Ovary (tissue), 7 donors: ENCODE measurements at regions not wholly inside any gene's neighbourhood (a gene's known extent, or its start where the extent isn't known, plus 50 kb on each side); places are given as distances from the start of the nearest gene placed in this dataset.

Experiments
- DNase-seq, 5 donors: peaks; one replicate each; pipeline ENCODE4 v3.0.0-alpha.2; 2019 to 2020
- H3K27ac ChIP-seq, 2 donors: fragments of 200-600 bp; one replicate each; pipeline versions ENCODE4 v1.5.1 to v1.8.0; 2019 to 2022
- H3K27me3 ChIP-seq: fragments of 200-600 bp; one replicate; pipeline ENCODE4 v1.8.0; 2022
- H3K36me3 ChIP-seq: fragments of 200-600 bp; sonication (generic); one replicate; pipeline ENCODE4 v1.5.1; 2019
- H3K4me1 ChIP-seq: one replicate; pipeline ENCODE4 v1.8.1; 2013; ENCODE audit warnings: mild to moderate bottlenecking, moderate library complexity; ENCODE audit not compliant: insufficient read depth
- H3K4me3 ChIP-seq: fragments of 200-600 bp; sonication (generic); one replicate; pipeline ENCODE4 v1.5.1; 2017
- H3K9me3 ChIP-seq, 2 donors: fragments of 200-600 bp in 1 of 2; sonication (generic) in 1 of 2; one replicate each; pipeline versions ENCODE4 v1.5.1 to v1.8.1; 2013 to 2019; ENCODE audit warnings: mild to moderate bottlenecking in 1 of 2, moderate library complexity in 1 of 2
- EP300 ChIP-seq: sonication (generic); formaldehyde crosslinking; IDR thresholded peaks from one replicate; pipeline ENCODE4 v1.6.1; 2017; ENCODE audit warnings: antibody characterized with exemption
- POLR2A ChIP-seq: fragments of 450-650 bp; IDR thresholded peaks from one replicate; pipeline ENCODE4 v1.6.1; 2017; ENCODE audit warnings: antibody characterized with exemption, mild to moderate bottlenecking, moderate library complexity
- WGBS, 3 donors: extraction: QIAGEN DNeasy Blood & Tissue Kit in 1 of 3; methylation state at CpG; one replicate each; pipeline versions ENCODE4 v1.1.5 to v1.1.7; 2013 to 2017; 5-methylcytosine and 5-hydroxymethylcytosine counted together
- intact Hi-C, 4 donors: fragments of 100-400 bp; cut with DNase I; formaldehyde crosslinking; loops; one replicate each; pipeline versions ENCODE4 v1.11.0 to v1.15.1; 2022 to 2023
- TF ChIP-seq, protein P1 (sequence below), 3 donors: fragments of 450-650 bp in 2 of 3; fragments of 200-600 bp in 1 of 3; IDR thresholded peaks; one replicate each; pipeline versions ENCODE4 v1.5.1 to v1.8.0; 2016 to 2022; ENCODE audit warnings: antibody characterized with exemption in 3 of 3, mild to moderate bottlenecking in 1 of 3
- donor health status: DM: no; HTN: no; CAD: no; lungs with moderate emphysema.
- donor health status: DM: no; HTN: no; CAD: no.
- donor health status: Bipolar disorder and iron deficiency.
- donor health status: DM: no; HTN: no; CAD: no.
- donor health status: DM: yes; HTN: yes; CAD: no.

DNA sequence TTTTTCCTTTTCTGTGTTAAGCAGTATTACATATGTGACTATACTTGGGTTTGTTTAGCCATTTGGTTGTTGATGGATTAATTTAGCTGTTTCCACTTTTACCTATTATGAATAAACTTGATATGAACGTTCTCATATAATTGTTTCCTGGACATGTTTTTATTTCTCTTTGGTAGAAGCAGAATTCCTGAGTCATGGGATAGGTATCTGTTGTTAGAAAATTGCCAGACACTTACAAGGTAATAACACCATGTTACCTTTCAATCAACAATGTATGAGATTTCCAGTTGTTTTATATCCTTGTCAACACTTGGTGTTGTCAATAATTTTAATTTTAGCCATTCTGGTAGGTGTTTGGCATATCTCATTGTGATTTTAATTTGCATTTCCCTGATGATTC is 475.4 kb downstream of the IGSF11 start:
- WGBS, 3 donors = 41 to 60% (median 59%) methylated on average over 1 of the region's 1 CpG
- TF ChIP-seq, protein P1, sequence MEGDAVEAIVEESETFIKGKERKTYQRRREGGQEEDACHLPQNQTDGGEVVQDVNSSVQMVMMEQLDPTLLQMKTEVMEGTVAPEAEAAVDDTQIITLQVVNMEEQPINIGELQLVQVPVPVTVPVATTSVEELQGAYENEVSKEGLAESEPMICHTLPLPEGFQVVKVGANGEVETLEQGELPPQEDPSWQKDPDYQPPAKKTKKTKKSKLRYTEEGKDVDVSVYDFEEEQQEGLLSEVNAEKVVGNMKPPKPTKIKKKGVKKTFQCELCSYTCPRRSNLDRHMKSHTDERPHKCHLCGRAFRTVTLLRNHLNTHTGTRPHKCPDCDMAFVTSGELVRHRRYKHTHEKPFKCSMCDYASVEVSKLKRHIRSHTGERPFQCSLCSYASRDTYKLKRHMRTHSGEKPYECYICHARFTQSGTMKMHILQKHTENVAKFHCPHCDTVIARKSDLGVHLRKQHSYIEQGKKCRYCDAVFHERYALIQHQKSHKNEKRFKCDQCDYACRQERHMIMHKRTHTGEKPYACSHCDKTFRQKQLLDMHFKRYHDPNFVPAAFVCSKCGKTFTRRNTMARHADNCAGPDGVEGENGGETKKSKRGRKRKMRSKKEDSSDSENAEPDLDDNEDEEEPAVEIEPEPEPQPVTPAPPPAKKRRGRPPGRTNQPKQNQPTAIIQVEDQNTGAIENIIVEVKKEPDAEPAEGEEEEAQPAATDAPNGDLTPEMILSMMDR (IDR thresholded peaks at IDR 0.05) = no peak
- TF ChIP-seq POLR2A = no peak
- TF ChIP-seq EP300 = no peak
- intact Hi-C loops = no loop called here

DNA sequence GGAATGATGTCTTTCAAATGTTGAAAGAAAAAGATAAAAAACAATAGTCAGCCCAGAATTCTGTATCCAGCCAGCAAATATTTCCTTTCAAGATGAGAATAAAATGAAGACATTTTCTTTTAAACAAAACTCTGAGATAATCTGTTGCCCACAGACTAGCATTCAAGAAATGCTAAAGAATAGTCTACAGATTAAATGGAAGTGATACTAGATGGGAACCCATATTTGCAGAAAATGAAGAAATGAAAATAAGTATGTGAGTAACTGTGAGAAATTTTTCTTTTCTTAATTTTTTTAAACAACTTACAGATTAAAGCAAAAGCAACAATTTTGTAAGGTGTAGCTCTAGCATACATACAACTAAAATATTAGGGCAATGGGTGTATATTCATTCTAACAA is 469.8 kb downstream of the IGSF11 start:
- no peak overlapping the region for H3K27ac ChIP-seq
- no peaks in the 10 kb centered on the region for H3K27me3 ChIP-seq
- no peak for DNase-seq
- H3K36me3 ChIP-seq = no peaks in the 10 kb centered on the region
- intact Hi-C loops = no loop called here
- H3K9me3 ChIP-seq = no peaks in the 10 kb centered on the region
- TF ChIP-seq, protein P1 (IDR thresholded peaks at IDR 0.05) = no peak
- TF ChIP-seq POLR2A (no peak), EP300 (no peak)
- no peak overlapping the region for H3K4me3 ChIP-seq
- H3K4me1 ChIP-seq = peaks cover 1% of the 10 kb centered on the region

More for the DNA sequence above, 475.4 kb downstream of the IGSF11 start:
- Histone ChIP-seq H3K4me1 (peaks cover 1% of the 10 kb centered on the region), H3K27ac (no peak overlapping the region), H3K4me3 (no peak overlapping the region), H3K36me3 (no peaks in the 10 kb centered on the region), H3K9me3 (no peaks in the 10 kb centered on the region), H3K27me3 (no peaks in the 10 kb centered on the region)
- DNase-seq = no peak

DNA sequence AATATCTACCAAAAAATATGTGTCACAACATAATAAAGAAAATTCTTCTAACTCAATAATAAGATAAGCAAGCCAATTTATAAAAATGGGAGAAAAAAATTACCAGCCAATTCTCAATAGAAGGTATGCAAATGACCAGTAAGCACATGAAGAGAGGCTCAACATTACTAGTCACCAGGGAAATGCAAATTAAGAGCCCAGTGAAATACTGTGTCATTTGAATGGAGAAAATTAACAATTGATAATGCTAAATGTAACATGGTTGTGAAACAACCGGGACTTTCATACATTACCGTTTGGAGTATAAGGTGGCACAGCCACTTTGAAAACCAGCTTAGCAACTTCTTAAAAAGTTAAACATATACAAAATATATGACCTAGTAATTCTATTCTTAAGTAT is 460.7 kb downstream of the IGSF11 start:
- no peaks in the 10 kb centered on the region for H3K4me1 ChIP-seq
- no peak overlapping the region for H3K27ac ChIP-seq
- DNase-seq = no peak
- H3K4me3 ChIP-seq = no peak overlapping the region
- WGBS, 3 donors = 92 to 96% (median 92%) methylated on average over 2 of the region's 2 CpGs
- no peaks in the 10 kb centered on the region for H3K36me3 ChIP-seq
- no peaks in the 10 kb centered on the region for H3K9me3 ChIP-seq
- no peak for TF ChIP-seq EP300
- TF ChIP-seq POLR2A = no peak
- H3K27me3 ChIP-seq = no peaks in the 10 kb centered on the region
- intact Hi-C loops = no loop called here

DNA sequence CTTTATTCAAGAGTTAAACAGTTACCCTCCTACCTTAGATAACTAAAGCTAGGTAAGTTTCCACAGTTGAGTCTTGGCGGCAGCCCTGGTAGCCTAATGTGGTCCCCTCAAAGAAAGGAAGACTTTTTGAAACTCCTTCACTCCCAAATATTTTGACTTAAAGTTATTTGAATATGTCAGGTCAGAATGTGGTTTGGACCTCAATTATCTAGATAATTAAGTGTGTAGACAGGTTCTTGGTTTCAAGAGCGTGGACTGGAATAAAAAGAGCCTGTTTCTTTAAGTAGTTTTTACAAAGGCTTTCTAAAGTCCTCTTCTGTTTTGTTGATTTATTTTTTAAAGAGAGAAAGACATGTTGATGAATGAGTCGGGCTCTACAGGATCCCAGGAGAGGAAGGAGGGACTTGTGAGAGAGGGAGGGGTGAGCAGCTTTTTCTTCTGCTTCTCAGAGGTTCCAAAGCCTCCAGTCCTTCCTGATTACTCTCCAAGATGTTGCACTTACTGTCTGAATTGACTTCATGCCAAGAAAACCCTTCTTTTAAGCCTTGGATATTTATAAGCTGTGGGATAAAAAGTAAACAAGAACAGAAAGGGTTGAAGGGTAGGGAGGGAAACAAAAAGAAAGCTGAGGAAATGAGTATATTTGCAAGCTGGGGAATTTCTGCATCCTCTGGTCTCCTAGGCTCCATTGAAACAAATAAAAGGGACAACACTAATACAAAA is 457.4 kb downstream of the IGSF11 start:
- intact Hi-C loops = no loop called here
- Histone ChIP-seq H3K4me3 (no peak overlapping the region), H3K27me3 (no peaks in the 10 kb centered on the region), H3K36me3 (no peaks in the 10 kb centered on the region), H3K4me1 (no peaks in the 10 kb centered on the region), H3K27ac (no peak overlapping the region), H3K9me3 (no peaks in the 10 kb centered on the region)
- TF ChIP-seq, protein P1 (IDR thresholded peaks at IDR 0.05) = no peak
- no peak for TF ChIP-seq EP300
- TF ChIP-seq POLR2A = no peak
- WGBS, 3 donors = 46 to 59% (median 58%) methylated on average over 3 of the region's 3 CpGs
- DNase-seq = no peak

DNA sequence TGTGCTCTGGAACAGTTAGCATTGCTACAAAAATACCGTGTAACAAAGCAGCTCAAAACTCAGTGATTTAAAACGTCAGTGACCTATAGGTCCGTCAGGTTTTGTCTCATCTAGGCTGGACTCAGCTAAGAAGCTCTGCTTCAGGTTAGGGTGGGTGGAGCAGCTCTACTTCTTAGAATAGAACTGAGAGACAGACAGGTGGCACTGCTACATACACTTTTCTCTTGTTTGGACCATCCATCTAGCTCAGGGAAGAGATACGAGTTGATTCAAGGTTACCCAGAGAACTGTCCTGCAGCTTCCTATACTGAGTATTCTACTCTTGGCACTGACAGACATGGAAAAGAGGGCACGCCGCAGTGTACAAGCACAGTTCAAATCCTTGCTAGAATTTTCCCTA is 456.1 kb downstream of the IGSF11 start:
- Histone ChIP-seq H3K4me3 (no peak overlapping the region), H3K4me1 (no peaks in the 10 kb centered on the region), H3K27me3 (no peaks in the 10 kb centered on the region), H3K9me3 (no peaks in the 10 kb centered on the region), H3K27ac (no peak overlapping the region), H3K36me3 (no peaks in the 10 kb centered on the region)
- intact Hi-C loops = no loop called here
- no peak for DNase-seq
- 82 to 85% (median 83%) methylated on average over 6 of the region's 6 CpGs for WGBS, 3 donors
- TF ChIP-seq, protein P1 (IDR thresholded peaks at IDR 0.05) = no peak
- TF ChIP-seq POLR2A = no peak
- no peak for TF ChIP-seq EP300
